GM21737 (cell line): ENCODE measurements at regions not wholly inside any gene's neighbourhood (a gene's known extent, or its start where the extent isn't known, plus 50 kb on each side); places are given as distances from the start of the nearest gene placed in this dataset.
"Not testable (repeated sequence)": the region's sequence is repeated elsewhere in the genome, so short reads cannot be mapped to it uniquely, and the experiment has no call there.

ENCODE experiments used
- ATAC-seq: cut with Tn5 transposase; IDR thresholded peaks from one replicate; pipeline ENCODE4 v1.9.1; 2021; ENCODE audit warnings: mild to moderate bottlenecking, moderate library complexity; ENCODE audit not compliant: unreplicated experiment

DNA sequence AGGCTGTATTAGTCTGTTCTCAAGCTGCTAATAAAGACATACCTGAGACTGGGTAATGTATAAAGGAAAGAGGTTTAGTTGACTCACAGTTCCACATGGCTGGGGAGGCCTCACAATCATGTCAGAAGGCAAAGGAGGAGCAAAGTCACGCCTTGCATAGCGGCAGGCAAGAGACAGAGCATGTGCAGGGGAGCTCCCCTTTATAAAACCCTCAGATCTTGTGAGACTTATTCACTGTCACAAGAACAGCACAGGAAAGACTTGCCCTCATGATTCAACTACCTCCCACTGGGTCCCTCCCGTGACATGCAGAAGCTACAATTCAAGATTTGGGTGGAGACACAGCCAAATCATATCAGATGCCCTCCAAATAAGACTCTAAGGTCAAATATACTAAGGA is 139.4 kb upstream of the TOP1 start:
- ATAC-seq, result not testable (repeated sequence)

DNA sequence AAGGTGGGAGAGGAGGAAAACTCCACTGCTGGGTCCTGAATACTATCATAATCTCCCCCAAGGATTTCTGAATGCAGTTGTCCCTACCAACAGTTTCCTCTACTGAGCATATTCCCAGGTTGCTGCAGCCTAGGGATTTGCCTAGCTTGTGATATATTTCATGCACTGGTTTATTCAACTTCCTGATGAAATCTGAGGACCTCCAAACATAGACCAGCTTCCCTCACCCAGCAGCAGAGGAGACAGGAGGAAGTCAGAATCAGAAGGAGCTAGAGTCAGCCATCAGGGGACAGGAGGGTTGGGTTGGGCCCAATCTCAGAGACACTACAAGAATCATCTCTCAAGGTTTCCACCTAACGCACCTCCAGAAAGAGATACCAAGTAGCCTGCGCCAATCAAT is 138.4 kb upstream of the TOP1 start:
- no peak for ATAC-seq

DNA sequence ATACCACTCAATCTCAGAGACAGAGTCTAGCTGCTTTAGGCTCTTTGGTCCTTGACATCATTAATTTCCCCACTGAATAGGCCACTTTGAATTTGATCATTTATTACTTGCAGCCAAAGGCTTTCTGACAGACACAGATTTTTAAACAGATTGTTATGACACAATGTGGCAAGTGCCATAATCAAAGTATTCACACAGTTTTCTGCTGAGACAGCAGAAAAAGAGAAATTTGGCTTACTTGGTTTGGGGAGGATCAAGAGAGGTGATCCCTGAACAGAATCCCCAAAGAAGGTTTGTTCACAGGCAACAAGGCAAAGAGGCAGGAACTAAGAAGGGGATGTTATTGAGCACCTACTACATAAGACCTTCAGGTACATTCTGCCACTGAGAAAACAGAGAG is 138.0 kb upstream of the TOP1 start:
- no peak for ATAC-seq

DNA sequence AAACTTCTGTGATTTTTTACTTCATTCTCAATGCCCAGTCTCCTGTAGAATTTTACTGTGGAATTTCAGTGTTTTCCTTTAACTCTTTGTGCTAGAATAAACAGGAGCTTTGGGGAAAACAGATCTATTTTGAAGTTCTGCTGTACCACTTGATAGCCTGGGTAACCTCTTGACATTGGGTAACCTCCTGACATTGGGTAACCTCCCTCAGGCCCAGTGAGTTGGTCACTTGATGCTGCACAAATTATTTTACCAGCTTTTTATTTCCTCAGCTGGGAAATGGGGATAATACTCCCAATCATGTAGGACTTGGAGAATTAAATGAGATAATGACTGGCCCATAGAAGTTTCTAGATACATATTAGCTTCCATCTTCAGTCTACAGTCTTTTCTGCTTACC is 137.3 kb upstream of the TOP1 start:
- ATAC-seq, result no peak

DNA sequence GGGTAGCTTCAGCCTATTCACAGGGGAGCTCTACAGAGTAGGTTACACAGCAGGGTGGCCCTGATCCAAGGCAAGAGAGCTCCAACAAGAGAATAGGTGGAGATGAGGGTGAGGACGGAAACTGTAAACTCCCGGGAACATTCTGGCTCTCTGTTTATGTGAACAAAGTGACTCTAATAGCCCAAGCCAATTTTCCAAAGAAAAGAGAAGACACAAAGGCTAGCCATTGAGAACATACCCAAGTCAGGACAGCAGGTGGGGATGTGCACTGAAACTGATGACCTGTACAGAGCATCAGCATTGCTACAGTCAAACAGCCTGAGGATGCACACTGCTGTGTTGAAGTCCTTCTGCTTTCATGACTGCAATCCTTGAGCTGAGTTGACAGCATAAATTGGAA is 136.0 kb upstream of the TOP1 start:
- no peak for ATAC-seq

DNA sequence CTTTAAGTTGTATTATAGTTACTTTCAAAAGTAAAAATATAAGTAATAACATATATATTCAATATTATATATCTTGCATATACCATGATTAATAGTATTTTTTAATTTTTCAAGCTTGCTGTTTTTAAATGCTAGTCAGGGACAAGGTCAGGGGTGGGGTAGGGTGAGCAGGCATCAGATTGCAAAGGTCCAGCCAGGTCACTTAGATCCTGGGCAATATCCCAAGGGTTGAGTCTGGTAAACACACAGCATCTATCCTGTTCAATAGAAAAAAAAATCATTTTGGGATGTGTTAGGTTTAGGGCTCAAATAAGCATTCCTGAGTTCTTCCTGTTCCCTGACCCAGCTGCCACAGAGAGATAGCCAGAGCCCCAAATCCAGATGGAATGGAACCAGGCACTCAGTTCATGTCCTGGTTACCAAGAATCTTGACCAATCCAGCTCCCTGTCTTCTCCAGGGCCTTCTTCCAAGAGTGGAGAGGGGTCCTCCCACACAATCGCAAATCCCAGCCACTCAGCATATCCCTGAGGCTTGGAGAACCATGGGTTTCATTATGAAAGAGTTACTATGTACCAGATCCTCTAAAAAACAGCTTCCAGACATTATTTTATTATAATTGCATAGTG is 134.9 kb upstream of the TOP1 start:
- no peak for ATAC-seq

DNA sequence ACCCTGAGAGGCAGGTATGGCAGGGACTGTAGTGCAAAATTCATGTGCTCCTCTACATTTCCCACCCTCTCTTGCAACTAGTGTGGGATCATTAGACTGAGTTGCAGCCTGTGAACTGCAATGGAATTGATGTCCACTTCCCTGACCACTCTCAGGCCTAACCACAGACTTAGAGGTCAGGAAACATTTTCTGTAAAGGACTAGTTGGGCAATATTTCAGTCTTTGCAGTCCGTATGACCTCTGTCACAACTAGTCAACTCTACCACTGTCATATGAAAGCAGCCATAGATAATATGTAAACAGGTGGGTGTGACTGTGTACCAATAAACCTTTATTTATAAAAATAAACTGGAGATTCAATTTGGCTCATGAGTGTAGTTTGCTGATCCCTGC is 134.4 kb upstream of the TOP1 start:
- ATAC-seq, result no peak

DNA sequence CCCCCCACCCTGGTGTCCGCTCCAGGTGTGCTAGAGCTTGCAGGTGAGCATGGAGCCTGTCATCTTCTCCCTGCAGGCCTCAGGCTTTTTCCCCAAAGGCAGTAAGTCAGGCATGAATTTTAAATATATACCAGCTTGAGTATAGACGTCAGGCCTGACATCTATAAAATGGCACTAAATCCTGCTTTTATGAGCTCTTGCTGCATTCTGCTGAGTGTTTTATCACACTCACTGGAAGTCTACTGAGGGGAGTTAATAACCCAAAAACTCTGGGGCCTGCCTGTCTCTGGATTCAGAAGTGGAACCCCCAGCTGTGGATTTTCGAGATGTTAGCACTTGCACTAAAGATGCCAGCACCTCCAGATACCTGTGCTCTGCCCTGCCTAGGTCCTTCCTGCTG is 133.4 kb upstream of the TOP1 start:
- no peak for ATAC-seq

DNA sequence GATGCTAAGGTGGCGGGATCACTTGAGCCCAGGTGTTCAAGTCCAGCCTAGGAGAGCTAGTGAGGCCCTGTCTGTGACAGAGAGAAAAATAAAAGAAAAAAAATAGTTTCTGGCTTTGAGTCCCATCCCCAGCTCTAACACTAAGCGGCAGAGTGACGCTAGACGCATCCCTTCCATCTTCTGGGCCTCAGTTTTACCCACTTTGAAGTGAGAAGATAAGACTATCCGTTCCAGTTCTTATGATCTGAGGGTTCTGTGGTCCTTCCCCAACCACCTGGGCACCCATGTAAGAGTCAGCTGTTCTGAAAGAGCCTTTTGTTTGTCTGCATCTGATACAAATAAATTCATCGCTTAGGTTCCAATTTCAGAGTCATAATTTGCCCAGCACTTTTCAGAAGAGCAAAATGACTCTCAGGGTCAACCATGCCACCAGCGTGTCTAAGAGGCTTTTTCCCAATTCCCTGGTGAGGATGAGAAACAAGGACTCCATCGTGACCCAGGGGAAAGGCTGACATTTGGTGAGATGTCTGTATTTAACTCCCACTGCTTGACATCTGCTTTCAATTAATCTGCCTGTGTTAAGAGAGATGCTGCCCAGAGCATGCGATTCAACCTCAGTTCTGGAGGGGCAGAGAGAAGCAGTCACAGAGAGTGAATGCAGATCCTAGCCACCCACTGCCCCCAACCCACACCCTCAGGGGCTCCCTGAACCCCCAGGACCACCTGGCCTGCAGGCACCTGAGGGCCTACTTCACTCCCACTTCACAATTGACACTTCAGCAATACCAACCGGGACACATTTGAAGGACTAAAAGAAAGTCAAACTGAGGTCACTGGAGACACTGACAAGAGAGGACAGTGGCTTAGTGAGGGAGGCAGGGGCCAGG is 131.6 kb upstream of the TOP1 start:
- ATAC-seq, result no peak

DNA sequence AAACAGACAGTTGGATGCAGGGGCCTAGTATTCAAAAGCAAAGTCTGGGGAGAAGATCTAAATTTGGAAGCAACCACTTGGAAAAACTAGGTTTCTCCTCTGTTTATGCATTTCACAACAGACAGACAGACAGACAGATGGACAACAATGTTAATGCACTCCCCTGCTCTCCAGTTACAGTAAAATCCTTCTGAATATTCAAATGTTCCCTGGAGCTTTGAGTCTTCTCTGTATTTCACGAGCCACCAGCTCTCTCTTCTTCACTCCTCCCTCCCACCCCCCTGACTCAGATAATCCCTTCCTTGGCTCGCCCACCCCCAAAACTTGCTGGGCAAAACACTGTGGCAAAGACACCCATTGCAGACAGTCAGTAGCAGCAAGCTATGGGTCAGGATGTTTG is 129.3 kb upstream of the TOP1 start:
- ATAC-seq, result no peak

DNA sequence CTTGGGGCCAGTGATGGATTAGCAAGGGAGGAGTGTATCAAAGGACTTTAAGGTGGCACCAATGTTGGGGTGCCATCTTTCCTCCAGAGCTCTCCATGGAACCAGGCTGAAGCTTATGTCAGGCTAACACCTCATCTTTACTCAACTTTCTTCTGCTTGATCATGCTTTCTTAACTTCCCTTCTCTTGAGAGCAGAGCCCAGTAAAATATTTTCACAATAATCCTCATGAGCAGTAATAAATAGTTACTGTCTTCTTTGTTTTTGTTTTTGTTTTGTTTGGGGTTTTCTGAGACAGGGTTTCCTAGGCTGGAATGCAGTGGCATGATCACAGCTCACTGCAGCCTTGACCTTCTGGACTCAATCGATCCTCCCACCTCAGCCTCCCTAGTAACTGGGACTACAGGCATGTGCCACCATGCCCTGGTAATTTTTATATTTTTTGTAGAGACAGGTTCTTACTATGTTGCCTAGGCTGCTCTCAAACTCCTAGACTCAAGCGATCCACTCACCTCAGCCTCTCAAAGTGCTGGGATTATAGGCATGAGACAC is 127.9 kb upstream of the TOP1 start:
- no peak for ATAC-seq

DNA sequence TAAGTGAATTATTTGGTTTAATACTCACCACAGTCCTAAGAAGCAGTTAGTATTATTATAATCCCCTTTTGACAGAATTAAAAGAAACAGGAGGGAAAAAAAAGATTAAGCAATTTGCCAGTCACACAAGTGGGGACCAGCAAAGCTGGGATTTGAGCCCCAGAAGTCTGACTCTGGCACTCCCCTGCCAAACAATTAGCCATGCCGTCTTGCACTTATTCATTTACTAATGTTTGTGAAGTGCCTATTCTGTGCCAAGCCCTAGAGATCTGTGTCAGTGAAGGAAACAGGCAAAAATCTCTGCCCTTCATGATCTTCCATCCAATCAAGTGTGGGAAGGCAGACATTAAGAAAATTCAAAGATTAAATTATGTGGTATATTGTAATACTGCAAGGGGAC is 126.0 kb upstream of the TOP1 start:
- ATAC-seq, result no peak

DNA sequence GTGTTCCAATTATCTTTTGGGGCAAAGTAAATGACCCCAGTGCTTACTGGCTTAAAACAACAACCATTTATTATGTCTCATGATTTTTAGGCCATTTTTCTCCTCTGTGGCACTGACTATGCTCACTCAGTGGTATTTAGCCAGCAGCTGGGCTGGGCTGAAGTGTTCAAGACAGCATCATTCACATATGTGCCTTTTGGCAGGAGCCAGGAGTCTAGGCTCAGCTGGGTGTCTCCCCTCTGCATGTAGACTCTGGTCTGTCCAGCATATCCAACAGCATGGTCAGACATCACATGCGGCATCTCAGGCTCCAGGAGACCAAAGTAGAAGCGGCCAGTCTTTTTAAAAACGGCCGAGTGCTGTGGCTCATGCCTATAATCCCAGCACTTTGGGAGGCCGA is 120.3 kb upstream of the TOP1 start:
- no peak for ATAC-seq

DNA sequence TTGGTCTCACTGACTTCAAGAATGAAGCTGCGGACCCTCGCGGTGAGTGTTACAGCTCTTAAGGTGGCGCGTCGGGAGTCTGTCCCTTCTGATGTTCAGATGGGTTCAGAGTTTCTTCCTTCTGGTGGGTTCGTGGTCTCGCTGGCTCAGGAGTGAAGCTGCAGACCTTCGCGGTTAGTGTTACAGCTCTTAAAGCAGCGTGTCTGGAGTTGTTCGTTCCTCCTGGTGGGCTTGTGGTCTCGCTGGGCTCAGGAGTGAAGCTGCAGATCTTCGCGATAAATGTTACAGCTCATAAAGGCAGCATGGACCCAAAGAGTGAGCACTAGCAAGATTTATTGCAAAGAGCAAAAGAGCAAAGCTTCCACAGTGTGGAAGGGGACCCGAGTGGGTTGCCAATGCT is 119.1 kb upstream of the TOP1 start:
- not testable (repeated sequence) for ATAC-seq

DNA sequence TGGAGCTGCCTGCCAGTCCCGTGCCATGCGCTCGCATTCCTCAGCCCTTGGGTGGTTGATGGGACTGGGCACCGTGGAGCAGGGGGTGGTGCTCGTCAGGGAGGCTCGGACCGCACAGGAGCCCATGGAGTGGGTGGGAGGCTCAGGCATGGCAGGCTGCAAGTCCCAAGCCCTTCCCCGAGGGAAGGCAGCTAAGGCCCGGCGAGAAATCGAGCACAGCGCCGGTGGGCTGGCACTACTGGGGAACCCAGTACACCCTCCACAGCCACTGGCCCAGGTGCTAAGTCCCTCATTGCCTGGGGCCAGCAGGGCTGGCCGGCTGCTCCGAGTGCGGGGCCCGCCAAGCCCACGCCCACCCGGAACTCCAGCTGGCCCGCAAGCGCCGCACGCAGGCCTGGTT is 118.2 kb upstream of the TOP1 start:
- ATAC-seq, result not testable (repeated sequence)

DNA sequence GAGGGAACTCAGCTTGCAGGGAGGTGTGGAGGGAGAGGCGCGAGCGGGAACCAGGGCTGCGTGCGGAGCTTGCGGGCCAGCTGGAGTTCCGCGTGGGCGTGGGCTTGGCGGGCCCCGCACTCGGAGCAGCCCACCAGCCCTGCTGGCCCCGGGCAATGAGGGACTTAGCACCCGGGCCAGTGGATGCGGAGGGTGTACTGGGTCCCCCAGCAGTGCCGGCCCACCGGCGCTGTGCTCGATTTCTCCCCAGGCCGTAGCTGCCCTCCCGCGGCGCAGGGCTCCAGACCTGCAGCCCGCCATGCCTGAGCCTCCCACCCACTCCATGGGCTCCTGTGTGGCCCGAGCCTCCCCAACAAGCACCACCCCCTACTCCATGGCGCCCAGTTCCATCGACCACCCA is 117.5 kb upstream of the TOP1 start:
- not testable (repeated sequence) for ATAC-seq

DNA sequence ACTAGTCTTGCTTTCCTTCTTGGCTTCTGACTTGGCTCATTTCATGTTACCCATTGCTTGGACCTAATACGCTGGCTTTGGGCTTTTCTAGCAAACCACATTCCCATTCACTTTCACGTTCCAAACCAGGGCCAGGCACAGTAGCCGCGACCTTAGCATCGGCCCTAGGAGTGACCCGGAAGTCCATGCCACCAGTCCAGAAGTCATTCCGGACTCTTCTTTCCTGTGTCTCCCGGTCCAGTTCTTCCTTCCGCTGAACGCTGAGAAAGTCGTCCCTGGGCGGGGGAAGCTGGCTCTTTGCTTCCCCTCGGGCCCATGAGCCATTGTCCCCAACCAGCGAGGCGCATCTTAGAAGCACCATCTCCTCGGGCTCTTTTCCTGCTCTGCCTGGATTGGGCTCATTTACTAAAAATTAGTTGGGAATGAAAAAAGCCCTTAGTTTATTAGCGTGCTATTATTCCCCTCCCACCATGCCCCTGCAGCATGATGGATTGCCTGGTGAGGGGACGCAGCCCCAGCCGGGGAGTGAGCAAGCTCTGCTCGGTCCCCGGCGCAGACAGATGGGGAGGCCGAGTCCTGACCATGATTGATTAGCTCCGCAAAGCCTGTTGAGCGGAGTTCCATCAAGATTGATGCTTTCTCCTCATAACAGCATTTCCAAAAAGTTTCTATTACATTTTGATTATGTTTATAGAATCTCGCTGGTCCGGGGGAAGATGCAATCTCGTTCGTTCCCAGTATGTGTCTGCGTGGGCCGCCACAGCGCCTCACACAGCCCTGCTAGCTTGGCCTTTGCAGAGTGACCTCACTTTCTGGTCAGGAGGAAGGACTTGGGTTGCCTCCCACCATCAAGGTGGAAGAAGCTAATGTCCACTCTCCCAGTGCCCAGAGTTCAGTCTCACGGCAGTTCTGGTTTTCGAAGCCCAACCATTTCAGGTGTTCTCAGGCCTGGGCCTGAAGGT is 115.1 kb upstream of the TOP1 start:
- no peak for ATAC-seq

DNA sequence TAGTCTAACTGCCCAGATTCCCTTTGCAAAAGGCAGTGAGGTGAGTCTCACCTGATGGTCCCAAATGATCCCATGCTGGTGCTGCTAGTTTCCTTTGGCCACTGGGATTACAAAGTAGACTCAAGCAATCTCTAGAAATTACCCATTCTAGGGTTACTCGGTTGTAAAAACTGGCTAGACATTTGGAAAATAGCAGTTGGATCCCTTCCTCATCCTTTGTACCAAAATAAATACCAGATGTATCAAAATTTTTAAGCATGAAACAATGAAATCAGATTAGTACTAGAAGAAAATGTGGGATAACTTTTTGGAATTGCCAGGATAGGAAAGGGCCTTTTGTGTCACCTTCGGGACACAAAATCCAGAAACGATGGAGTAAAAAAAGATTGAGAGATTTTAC is 112.9 kb upstream of the TOP1 start:
- no peak for ATAC-seq

DNA sequence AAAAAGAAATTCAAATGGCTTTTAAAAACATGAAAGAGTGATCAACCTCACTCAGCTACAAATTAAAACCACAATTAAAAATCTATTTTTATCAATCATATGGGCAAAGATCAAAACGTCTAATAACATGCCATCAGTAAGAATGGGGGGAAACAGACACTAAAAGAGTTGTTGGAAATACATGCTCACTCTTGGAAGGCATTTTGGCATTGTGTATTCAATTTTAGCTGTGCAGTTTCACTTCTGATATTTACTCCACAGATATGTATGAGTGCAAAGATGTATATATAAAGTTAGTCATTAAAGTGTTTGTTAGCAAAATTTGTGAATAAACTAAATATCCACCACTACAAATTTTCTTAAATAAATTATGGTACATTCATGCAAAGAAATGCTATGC is 112.3 kb upstream of the TOP1 start:
- ATAC-seq, result no peak

DNA sequence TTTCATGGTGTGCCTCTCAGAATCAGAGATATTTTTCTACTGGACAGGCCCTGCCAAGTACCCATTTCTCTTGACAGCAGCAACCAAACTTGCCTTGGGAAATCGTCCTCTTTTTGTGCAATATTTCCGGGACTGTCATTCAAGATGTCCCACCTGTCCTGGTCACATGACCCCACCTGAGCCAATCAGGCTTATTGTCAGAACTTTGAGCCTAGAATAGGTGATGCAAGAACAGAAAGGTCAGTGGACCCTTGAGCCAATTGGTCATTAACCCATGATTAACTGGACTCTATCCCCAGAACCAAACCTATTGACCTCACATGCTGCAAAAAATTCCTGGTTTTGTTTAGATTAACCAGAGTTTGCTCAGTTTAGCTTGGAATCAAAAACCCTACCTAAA is 108.3 kb upstream of the TOP1 start:
- ATAC-seq, result no peak

DNA sequence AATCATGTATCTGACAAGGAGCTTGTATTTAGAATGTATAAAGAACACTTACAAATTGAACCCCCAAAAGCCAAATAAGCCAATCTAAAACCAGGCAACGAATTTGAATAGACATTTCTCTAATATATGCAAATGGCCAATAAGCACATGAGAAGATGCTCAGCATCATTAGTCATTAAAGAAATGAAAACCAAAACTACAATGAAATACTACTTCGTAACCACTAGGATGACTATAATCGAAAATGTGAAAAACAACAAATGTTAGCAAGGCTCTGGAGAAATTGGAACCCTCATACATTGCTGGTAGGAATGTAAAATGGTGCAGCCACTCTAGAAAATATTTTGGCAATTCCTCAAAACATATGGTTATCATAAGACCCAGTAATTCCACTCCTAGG is 105.8 kb upstream of the TOP1 start:
- no peak for ATAC-seq
